ENCODE measurements at regions not wholly inside any gene's neighbourhood (a gene's known extent, or its start where the extent isn't known, plus 50 kb on each side); places are given as distances from the start of the nearest gene placed in this dataset.
"Not testable (repeated sequence)": the region's sequence is repeated elsewhere in the genome, so short reads cannot be mapped to it uniquely, and the experiment has no call there.

DNA sequence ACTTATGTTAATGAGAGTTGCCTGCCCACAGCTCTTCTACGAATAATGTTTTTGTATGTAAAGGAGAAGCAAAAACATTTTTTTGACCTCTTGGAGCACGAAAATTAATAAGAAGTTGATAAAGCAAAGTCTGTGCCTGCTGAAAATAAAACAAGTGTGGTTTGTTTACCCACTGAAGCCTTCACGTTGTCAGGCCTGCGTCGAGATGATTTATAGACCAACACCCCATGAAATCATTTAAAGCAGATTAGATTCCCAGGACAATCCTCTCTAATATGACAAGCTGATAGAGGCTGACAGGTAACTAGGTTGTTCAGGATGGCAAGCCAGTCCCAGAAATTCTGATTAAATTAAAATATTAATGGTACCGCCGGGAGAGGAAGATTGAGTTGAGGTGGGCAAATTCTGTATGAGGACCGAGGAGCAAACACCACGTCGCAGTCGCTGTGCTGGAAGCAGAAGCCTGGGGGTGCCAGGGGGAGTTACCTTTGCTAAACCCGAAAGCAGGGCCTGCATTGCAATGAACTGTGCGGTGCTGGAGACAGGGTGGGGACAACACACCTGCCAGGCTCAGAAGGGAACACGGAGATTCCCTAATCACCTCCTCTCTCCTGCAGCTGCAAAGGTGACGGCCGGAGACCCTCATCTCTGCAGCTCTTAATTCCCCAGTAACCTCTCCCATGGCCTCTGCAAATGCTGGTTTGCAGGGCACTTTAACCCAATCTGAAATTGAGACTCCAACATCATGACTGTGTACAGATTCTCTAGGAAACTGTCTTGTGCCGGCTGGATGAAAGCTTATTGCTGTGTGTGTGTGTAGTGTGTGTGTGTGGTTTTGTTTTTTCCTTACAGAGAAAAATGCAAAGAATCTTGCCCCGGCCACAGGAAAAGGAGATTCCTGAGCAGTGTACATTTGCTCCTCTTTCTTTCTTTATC lies 2805.9 kb downstream of the RPIA start:
- CTCF ChIA-PET; BruUV-seq (replicated peaks); H3K9me1 ChIP-seq (replicated peaks; ENCODE audit: control insufficient read depth, extremely low read depth, insufficient read depth, low read length); intact Hi-C loops (cut with micrococcal nuclease); dilution Hi-C loops (cut with MboI; ENCODE audit: extremely low pct_ligation_motif_present, low sequenced_read_pairs); H3K9ac ChIP-seq (replicated peaks; ENCODE audit: extremely low read depth, insufficient read depth, low read length); H3K9me3 ChIP-seq (replicated peaks; ENCODE audit: control insufficient read depth, insufficient read depth, low read length); H3K4me3 ChIP-seq (replicated peaks in 1 of 3; ENCODE audit: insufficient read depth in 1 of 3, low read depth in 1 of 3, low read length in 3 of 3); H3K4me2 ChIP-seq (ENCODE audit: insufficient read depth, low read length); H3K79me2 ChIP-seq (ENCODE audit: control insufficient read depth, insufficient read depth, low read length); H3K27ac ChIP-seq (ENCODE audit: insufficient read depth, low read depth, low read length); H3K27me3 ChIP-seq (ENCODE audit: control insufficient read depth in 2 of 2, insufficient read depth in 2 of 2, low read length in 2 of 2); POLR2A ChIA-PET; H2AFZ ChIP-seq (ENCODE audit: low read depth, low read length); H3K36me3 ChIP-seq (ENCODE audit: control insufficient read depth in 2 of 2, extremely low read depth in 1 of 2, insufficient read depth in 2 of 2, low read length in 2 of 2); FAIRE-seq; H3K4me1 ChIP-seq (ENCODE audit: control insufficient read depth, extremely low read depth, insufficient read depth, low read length); H4K20me1 ChIP-seq (replicated peaks; ENCODE audit: control insufficient read depth, extremely low read depth, insufficient read depth, low read length): not testable (repeated sequence)
- peak; percentile 0 for DNase-seq (ENCODE audit: low read depth, low spot score)

DNA sequence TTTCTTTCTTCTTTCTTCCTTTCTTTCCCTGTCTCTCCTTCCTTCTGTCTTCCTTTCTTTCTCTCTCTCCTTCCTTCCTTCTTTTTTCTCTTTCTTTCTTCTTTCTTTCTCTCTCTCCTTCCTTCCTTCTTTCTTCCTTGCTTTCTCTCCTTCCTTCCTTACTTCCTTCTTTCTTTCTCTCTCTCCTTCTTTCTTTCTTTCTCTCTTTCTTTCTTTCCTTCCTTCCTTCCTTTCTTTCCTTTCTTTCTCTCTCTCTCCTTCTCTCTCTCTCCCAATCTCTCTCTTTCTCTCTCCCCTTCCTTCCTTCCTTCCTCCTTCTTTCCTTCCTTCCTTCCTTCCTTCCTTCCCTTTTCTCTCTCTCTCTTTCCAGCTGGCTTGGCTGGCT lies 2806.6 kb downstream of the RPIA start:
- intact Hi-C loops (cut with micrococcal nuclease); H3K9me3 ChIP-seq (replicated peaks; ENCODE audit: control insufficient read depth, insufficient read depth, low read length); BruUV-seq (replicated peaks); POLR2A ChIA-PET; H3K4me1 ChIP-seq (ENCODE audit: control insufficient read depth, extremely low read depth, insufficient read depth, low read length); H3K4me3 ChIP-seq (replicated peaks in 1 of 3; ENCODE audit: insufficient read depth in 1 of 3, low read depth in 1 of 3, low read length in 3 of 3); H3K27ac ChIP-seq (ENCODE audit: insufficient read depth, low read depth, low read length); H3K27me3 ChIP-seq (ENCODE audit: control insufficient read depth in 2 of 2, insufficient read depth in 2 of 2, low read length in 2 of 2); H3K4me2 ChIP-seq (ENCODE audit: insufficient read depth, low read length); H4K20me1 ChIP-seq (replicated peaks; ENCODE audit: control insufficient read depth, extremely low read depth, insufficient read depth, low read length); H2AFZ ChIP-seq (ENCODE audit: low read depth, low read length); H3K36me3 ChIP-seq (ENCODE audit: control insufficient read depth in 2 of 2, extremely low read depth in 1 of 2, insufficient read depth in 2 of 2, low read length in 2 of 2); dilution Hi-C loops (cut with MboI; ENCODE audit: extremely low pct_ligation_motif_present, low sequenced_read_pairs); H3K9ac ChIP-seq (replicated peaks; ENCODE audit: extremely low read depth, insufficient read depth, low read length); H3K79me2 ChIP-seq (ENCODE audit: control insufficient read depth, insufficient read depth, low read length); FAIRE-seq; DNase-seq (ENCODE audit: low read depth, low spot score); CTCF ChIA-PET; H3K9me1 ChIP-seq (replicated peaks; ENCODE audit: control insufficient read depth, extremely low read depth, insufficient read depth, low read length): not testable (repeated sequence)

DNA sequence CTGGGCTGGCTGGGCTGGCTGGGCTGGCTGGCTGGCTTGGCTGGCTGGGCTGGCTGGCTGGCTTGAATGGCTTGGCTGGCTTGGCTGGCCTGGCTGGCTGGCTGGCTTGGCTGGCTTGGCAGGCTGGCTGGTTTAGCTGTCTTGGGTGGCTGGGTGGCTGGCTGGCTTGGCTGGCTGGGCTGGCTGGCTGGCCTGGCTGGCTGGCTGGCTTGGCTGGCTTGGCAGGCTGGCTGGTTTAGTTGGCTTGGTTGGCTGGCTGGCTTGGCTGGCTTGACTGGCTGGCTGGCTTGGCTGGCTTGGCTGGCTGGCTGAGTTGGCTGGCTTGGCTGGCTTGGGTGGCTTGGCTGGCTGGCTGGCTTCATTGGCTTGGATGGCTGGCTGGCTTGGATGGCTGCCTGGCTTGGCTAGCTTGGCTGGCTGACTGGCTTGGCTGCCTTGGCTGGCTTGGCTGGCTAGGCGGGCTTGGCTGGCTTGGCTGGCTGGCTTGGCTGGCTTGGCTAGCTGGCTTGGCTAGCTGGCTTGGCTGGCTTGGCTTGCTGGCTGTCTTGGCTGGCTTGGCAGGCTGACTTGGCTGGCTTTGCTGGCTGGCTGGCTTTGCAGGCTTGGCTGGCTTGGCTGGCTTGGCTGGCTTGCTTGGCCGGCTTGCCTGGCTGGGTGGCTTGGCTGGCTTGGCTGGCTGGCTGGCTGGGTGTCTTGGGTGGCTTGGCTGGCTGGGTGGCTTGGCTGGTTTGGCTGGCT lies 2807.2 kb downstream of the RPIA start:
- H3K9ac ChIP-seq (replicated peaks; ENCODE audit: extremely low read depth, insufficient read depth, low read length); FAIRE-seq; dilution Hi-C loops (cut with MboI; ENCODE audit: extremely low pct_ligation_motif_present, low sequenced_read_pairs); H3K27ac ChIP-seq (ENCODE audit: insufficient read depth, low read depth, low read length); DNase-seq (ENCODE audit: low read depth, low spot score); H3K27me3 ChIP-seq (ENCODE audit: control insufficient read depth in 2 of 2, insufficient read depth in 2 of 2, low read length in 2 of 2); H3K9me1 ChIP-seq (replicated peaks; ENCODE audit: control insufficient read depth, extremely low read depth, insufficient read depth, low read length); H3K79me2 ChIP-seq (ENCODE audit: control insufficient read depth, insufficient read depth, low read length); H3K9me3 ChIP-seq (replicated peaks; ENCODE audit: control insufficient read depth, insufficient read depth, low read length); BruUV-seq (replicated peaks); H3K4me1 ChIP-seq (ENCODE audit: control insufficient read depth, extremely low read depth, insufficient read depth, low read length); H3K36me3 ChIP-seq (ENCODE audit: control insufficient read depth in 2 of 2, extremely low read depth in 1 of 2, insufficient read depth in 2 of 2, low read length in 2 of 2); H3K4me3 ChIP-seq (replicated peaks in 1 of 3; ENCODE audit: insufficient read depth in 1 of 3, low read depth in 1 of 3, low read length in 3 of 3); H2AFZ ChIP-seq (ENCODE audit: low read depth, low read length); intact Hi-C loops (cut with micrococcal nuclease); CTCF ChIA-PET; H3K4me2 ChIP-seq (ENCODE audit: insufficient read depth, low read length); POLR2A ChIA-PET; H4K20me1 ChIP-seq (replicated peaks; ENCODE audit: control insufficient read depth, extremely low read depth, insufficient read depth, low read length): not testable (repeated sequence)

DNA sequence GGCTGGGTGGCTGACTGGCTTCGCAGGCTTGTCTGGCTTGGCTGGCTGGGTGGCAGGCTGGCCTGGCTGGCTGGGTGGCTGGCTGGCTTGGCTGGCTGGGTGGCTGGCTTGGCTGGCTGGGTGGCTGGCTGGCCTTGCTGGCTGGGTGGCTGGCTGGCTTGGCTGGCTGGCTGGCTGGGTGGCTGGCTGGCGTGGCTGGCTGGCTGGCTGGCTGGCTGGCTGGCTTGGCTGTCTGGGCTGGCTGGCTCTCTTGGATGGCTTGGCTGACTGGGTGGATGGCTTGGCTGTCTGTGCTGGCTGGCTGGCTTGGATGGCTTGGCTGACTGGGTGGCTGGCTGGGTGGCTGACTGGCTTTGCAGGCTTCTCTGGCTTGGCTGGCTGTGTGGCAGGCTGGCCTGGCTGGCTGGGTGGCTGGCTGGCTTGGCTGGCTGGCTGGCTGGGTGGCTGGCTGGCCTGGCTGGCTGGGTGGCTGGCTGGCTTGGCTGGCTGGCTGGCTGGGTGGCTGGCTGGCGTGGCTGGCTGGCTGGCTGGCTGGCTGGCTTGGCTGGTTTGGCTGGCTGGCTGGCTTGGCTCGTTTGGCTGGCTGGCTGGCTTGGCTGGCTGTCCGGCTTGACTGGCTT lies 2808.1 kb downstream of the RPIA start:
- intact Hi-C loops (cut with micrococcal nuclease); H3K9ac ChIP-seq (replicated peaks; ENCODE audit: extremely low read depth, insufficient read depth, low read length); H3K27me3 ChIP-seq (ENCODE audit: control insufficient read depth in 2 of 2, insufficient read depth in 2 of 2, low read length in 2 of 2); H4K20me1 ChIP-seq (replicated peaks; ENCODE audit: control insufficient read depth, extremely low read depth, insufficient read depth, low read length); DNase-seq (ENCODE audit: low read depth, low spot score); H2AFZ ChIP-seq (ENCODE audit: low read depth, low read length); dilution Hi-C loops (cut with MboI; ENCODE audit: extremely low pct_ligation_motif_present, low sequenced_read_pairs); CTCF ChIA-PET; H3K4me2 ChIP-seq (ENCODE audit: insufficient read depth, low read length); BruUV-seq (replicated peaks); FAIRE-seq; POLR2A ChIA-PET; H3K79me2 ChIP-seq (ENCODE audit: control insufficient read depth, insufficient read depth, low read length); H3K9me3 ChIP-seq (replicated peaks; ENCODE audit: control insufficient read depth, insufficient read depth, low read length); H3K27ac ChIP-seq (ENCODE audit: insufficient read depth, low read depth, low read length); H3K4me3 ChIP-seq (replicated peaks in 1 of 3; ENCODE audit: insufficient read depth in 1 of 3, low read depth in 1 of 3, low read length in 3 of 3); H3K9me1 ChIP-seq (replicated peaks; ENCODE audit: control insufficient read depth, extremely low read depth, insufficient read depth, low read length); H3K36me3 ChIP-seq (ENCODE audit: control insufficient read depth in 2 of 2, extremely low read depth in 1 of 2, insufficient read depth in 2 of 2, low read length in 2 of 2); H3K4me1 ChIP-seq (ENCODE audit: control insufficient read depth, extremely low read depth, insufficient read depth, low read length): not testable (repeated sequence)

All from endothelial cell of umbilical vein (primary cell).